ENCODE measurements at regions not wholly inside any gene's neighbourhood (a gene's known extent, or its start where the extent isn't known, plus 50 kb on each side); places are given as distances from the start of the nearest gene placed in this dataset.
A peak's percentile ranks its signal among the peaks of the same experiment; 100 is the strongest.

DNA sequence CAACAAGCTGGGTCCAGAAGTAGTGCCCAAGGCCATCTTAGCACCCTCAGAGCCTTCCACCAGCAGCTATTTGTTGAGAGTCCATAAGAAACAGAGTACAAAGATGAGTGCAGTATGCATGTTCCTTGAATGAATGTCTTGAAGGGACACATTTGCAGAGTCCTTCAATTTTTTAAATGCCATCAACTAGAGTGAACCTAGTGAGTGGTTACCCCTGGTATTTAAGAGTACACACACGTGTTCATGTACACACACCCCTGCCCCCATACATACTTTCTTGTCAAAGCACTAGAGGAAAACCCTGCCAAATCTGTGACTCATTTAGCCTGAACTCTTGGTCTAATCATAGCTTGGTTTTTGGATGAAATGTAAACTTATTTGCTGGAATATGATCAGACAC is 84.5 kb upstream of the GALNT15 start:
- peak; percentile 33 to 48 for DNase-seq (ENCODE audit: low read depth in 1 of 2, low spot score in 1 of 2)
- no peak for FAIRE-seq
- 4% methylated on average over 1 of the region's 1 CpG for WGBS (ENCODE audit: missing lambda C conversion rate)
- H3K9me3 ChIP-seq = no peaks in the 10 kb centered on the region
- ChIA-PET POLR2A (interaction anchor here (1.3 kb wide), 1 partner anchor 29 kb away, joined by 3 read pairs; no protein-coding TSS in a partner anchor), CTCF (interaction anchor here (0.7 to 3.8 kb wide), 5 partner anchors 13 to 89 kb away, joined by 3 to 19 read pairs (median 3); no protein-coding TSS in a partner anchor)
- ATAC-seq = peak; percentile 51 to 79; a peak in 5 of 6 replicates
- peaks cover 18% of the 10 kb centered on the region for H3K4me1 ChIP-seq
- H3K4me2 ChIP-seq = peak overlapping the region; percentile 58
- TF ChIP-seq RFX5 (IDR thresholded peaks at IDR 0.05) (no peak), GATA3 (IDR thresholded peaks at IDR 0.05; ENCODE audit: borderline replicate concordance) (peak; percentile 50; the same call in 1 of the 2 replicates), JUNB (IDR thresholded peaks at IDR 0.05) (peak; percentile 70), MAZ (IDR thresholded peaks at IDR 0.05; ENCODE audit: borderline replicate concordance, low read depth, low read length) (no peak), FOSL2 (IDR thresholded peaks at IDR 0.05) (peak; percentile 32; the same call in 1 of the 2 replicates), FOSL2 (CRISPR knock-in tag; IDR thresholded peaks at IDR 0.05) (peak; percentile 64)
- TF ChIP-seq, protein P1, sequence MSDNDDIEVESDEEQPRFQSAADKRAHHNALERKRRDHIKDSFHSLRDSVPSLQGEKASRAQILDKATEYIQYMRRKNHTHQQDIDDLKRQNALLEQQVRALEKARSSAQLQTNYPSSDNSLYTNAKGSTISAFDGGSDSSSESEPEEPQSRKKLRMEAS (IDR thresholded peaks at IDR 0.05) = peak; percentile 65
- no peak overlapping the region for H3K4me3 ChIP-seq
- peak overlapping the region; percentile 38 to 49; a peak in 4 of 6 replicates for H3K27ac ChIP-seq

DNA sequence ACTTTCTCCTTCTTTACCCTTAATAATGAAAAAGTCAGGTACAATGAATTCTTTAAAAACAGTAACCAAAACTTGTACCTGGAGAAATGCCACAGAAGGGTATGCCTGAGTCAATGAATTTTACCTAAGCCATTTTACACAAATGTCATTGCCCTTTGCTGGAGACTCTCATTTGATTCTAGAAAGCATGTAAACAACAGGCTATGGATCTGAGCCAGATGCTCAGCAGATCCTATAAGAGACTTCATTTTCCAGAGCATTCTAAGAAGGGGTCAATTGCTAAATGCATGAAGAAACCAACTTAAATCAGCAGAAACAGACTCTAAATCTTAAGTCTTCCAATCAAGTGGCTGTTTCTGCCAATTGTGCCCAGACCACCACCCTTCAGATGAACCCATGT is 83.8 kb upstream of the GALNT15 start:
- TF ChIP-seq NPAS2 (CRISPR knock-in tag; IDR thresholded peaks at IDR 0.05; ENCODE audit: borderline replicate concordance) (no peak), EHMT2 (IDR thresholded peaks at IDR 0.05; ENCODE audit: low read depth) (no peak), ESRRA (IDR thresholded peaks at IDR 0.05; ENCODE audit: borderline replicate concordance, low read length) (no peak), CEBPB (IDR thresholded peaks at IDR 0.05) (no peak), HOXB5 (CRISPR knock-in tag; IDR thresholded peaks at IDR 0.05) (no peak), JUNB (IDR thresholded peaks at IDR 0.05) (no peak), ZSCAN20 (CRISPR knock-in tag; IDR thresholded peaks at IDR 0.05) (no peak), POLR2A (IDR thresholded peaks at IDR 0.05; ENCODE audit: low read length) (no peak), FOSB (CRISPR knock-in tag; IDR thresholded peaks at IDR 0.05) (no peak), HEYL (CRISPR knock-in tag; IDR thresholded peaks at IDR 0.05) (no peak), KDM1A (IDR thresholded peaks at IDR 0.05; ENCODE audit: low read depth) (no peak)
- TF ChIP-seq, protein P1 (IDR thresholded peaks at IDR 0.05) = no peak
- TF ChIP-seq, protein P2, sequence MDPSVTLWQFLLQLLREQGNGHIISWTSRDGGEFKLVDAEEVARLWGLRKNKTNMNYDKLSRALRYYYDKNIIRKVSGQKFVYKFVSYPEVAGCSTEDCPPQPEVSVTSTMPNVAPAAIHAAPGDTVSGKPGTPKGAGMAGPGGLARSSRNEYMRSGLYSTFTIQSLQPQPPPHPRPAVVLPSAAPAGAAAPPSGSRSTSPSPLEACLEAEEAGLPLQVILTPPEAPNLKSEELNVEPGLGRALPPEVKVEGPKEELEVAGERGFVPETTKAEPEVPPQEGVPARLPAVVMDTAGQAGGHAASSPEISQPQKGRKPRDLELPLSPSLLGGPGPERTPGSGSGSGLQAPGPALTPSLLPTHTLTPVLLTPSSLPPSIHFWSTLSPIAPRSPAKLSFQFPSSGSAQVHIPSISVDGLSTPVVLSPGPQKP (IDR thresholded peaks at IDR 0.05; ENCODE audit: low read depth, low read length) = no peak
- TF ChIP-seq, protein P3, sequence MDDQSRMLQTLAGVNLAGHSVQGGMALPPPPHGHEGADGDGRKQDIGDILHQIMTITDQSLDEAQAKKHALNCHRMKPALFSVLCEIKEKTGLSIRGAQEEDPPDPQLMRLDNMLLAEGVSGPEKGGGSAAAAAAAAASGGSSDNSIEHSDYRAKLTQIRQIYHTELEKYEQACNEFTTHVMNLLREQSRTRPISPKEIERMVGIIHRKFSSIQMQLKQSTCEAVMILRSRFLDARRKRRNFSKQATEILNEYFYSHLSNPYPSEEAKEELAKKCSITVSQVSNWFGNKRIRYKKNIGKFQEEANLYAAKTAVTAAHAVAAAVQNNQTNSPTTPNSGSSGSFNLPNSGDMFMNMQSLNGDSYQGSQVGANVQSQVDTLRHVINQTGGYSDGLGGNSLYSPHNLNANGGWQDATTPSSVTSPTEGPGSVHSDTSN (IDR thresholded peaks at IDR 0.05) = no peak
- TF ChIP-seq, protein P4, sequence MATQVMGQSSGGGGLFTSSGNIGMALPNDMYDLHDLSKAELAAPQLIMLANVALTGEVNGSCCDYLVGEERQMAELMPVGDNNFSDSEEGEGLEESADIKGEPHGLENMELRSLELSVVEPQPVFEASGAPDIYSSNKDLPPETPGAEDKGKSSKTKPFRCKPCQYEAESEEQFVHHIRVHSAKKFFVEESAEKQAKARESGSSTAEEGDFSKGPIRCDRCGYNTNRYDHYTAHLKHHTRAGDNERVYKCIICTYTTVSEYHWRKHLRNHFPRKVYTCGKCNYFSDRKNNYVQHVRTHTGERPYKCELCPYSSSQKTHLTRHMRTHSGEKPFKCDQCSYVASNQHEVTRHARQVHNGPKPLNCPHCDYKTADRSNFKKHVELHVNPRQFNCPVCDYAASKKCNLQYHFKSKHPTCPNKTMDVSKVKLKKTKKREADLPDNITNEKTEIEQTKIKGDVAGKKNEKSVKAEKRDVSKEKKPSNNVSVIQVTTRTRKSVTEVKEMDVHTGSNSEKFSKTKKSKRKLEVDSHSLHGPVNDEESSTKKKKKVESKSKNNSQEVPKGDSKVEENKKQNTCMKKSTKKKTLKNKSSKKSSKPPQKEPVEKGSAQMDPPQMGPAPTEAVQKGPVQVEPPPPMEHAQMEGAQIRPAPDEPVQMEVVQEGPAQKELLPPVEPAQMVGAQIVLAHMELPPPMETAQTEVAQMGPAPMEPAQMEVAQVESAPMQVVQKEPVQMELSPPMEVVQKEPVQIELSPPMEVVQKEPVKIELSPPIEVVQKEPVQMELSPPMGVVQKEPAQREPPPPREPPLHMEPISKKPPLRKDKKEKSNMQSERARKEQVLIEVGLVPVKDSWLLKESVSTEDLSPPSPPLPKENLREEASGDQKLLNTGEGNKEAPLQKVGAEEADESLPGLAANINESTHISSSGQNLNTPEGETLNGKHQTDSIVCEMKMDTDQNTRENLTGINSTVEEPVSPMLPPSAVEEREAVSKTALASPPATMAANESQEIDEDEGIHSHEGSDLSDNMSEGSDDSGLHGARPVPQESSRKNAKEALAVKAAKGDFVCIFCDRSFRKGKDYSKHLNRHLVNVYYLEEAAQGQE (IDR thresholded peaks at IDR 0.05) = no peak
- TF ChIP-seq, protein P5, sequence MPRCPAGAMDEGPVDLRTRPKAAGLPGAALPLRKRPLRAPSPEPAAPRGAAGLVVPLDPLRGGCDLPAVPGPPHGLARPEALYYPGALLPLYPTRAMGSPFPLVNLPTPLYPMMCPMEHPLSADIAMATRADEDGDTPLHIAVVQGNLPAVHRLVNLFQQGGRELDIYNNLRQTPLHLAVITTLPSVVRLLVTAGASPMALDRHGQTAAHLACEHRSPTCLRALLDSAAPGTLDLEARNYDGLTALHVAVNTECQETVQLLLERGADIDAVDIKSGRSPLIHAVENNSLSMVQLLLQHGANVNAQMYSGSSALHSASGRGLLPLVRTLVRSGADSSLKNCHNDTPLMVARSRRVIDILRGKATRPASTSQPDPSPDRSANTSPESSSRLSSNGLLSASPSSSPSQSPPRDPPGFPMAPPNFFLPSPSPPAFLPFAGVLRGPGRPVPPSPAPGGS (IDR thresholded peaks at IDR 0.05) = no peak
- TF ChIP-seq, protein P6, sequence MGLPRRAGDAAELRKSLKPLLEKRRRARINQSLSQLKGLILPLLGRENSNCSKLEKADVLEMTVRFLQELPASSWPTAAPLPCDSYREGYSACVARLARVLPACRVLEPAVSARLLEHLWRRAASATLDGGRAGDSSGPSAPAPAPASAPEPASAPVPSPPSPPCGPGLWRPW (IDR thresholded peaks at IDR 0.05) = no peak
- TF ChIP-seq, protein P7, sequence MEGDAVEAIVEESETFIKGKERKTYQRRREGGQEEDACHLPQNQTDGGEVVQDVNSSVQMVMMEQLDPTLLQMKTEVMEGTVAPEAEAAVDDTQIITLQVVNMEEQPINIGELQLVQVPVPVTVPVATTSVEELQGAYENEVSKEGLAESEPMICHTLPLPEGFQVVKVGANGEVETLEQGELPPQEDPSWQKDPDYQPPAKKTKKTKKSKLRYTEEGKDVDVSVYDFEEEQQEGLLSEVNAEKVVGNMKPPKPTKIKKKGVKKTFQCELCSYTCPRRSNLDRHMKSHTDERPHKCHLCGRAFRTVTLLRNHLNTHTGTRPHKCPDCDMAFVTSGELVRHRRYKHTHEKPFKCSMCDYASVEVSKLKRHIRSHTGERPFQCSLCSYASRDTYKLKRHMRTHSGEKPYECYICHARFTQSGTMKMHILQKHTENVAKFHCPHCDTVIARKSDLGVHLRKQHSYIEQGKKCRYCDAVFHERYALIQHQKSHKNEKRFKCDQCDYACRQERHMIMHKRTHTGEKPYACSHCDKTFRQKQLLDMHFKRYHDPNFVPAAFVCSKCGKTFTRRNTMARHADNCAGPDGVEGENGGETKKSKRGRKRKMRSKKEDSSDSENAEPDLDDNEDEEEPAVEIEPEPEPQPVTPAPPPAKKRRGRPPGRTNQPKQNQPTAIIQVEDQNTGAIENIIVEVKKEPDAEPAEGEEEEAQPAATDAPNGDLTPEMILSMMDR (IDR thresholded peaks at IDR 0.05) = no peak
- TF ChIP-seq, protein P8, sequence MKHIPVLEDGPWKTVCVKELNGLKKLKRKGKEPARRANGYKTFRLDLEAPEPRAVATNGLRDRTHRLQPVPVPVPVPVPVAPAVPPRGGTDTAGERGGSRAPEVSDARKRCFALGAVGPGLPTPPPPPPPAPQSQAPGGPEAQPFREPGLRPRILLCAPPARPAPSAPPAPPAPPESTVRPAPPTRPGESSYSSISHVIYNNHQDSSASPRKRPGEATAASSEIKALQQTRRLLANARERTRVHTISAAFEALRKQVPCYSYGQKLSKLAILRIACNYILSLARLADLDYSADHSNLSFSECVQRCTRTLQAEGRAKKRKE (CRISPR knock-in tag; IDR thresholded peaks at IDR 0.05; ENCODE audit: low read depth) = no peak
- ChIA-PET POLR2A (interaction anchor here (1.3 kb wide), 1 partner anchor 30 kb away, joined by 3 read pairs; no protein-coding TSS in a partner anchor), CTCF (interaction anchor here (0.7 to 3.8 kb wide), 3 partner anchors 12 to 88 kb away, joined by 3 to 19 read pairs (median 7); no protein-coding TSS in a partner anchor)
- H3K4me2 ChIP-seq = peak overlapping the region; percentile 58
- H3K27ac ChIP-seq = peak overlapping the region; percentile 32 to 60; a peak in 4 of 6 replicates
- FAIRE-seq (no peak), DNase-seq (ENCODE audit: low read depth in 1 of 2, low spot score in 1 of 2) (no peak), ATAC-seq (no peak)
- H3K4me1 ChIP-seq = peaks cover 18% of the 10 kb centered on the region
- no peak overlapping the region for H3K4me3 ChIP-seq
- no peaks in the 10 kb centered on the region for H3K9me3 ChIP-seq
